ENCODE measurements at regions not wholly inside any gene's neighbourhood (a gene's known extent, or its start where the extent isn't known, plus 50 kb on each side); places are given as distances from the start of the nearest gene placed in this dataset.
A peak's percentile ranks its signal among the peaks of the same experiment; 100 is the strongest.

GRCh38 chr2:173419506-173419905 is 64.8 kb downstream of the CDCA7 start:
- DNase-seq, result no peak
- no peak for TF ChIP-seq POLR2A (IDR thresholded peaks at IDR 0.05; ENCODE audit: low read length)
- no peak for TF ChIP-seq GATA1 (IDR thresholded peaks at IDR 0.05; ENCODE audit: low read depth, low read length)

DNA sequence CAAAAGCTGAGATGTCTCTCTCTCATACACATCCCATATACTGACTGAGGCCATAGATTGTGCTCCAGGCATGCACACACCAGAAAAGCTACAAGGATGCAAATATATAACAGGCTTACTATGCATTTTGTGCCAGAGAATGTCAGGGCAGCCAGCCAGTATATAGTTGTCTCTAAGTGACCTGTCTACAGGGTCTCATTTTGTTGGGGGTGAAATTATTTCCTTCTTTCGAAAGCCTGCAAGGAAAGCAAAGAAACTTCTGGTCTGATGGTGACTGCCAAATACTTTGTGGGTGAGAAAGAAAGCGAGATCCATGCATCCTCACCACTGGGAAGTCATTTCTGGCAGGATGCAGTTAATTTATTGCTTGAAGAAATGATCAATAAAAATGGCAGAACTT is 70.2 kb downstream of the CDCA7 start:
- TF ChIP-seq POLR2A (IDR thresholded peaks at IDR 0.05; ENCODE audit: low read length) (no peak), GATA1 (IDR thresholded peaks at IDR 0.05; ENCODE audit: low read depth, low read length) (no peak)
- no peak for DNase-seq

- no peak for DNase-seq
- TF ChIP-seq POLR2A (IDR thresholded peaks at IDR 0.05; ENCODE audit: low read length) (no peak), GATA1 (IDR thresholded peaks at IDR 0.05; ENCODE audit: low read depth, low read length) (no peak)
Observed at GRCh38 chr2:173427887-173428668, 73.4 kb downstream of the CDCA7 start.

- DNase-seq, result no peak
- TF ChIP-seq POLR2A (IDR thresholded peaks at IDR 0.05; ENCODE audit: low read length) (no peak), GATA1 (IDR thresholded peaks at IDR 0.05; ENCODE audit: low read depth, low read length) (no peak)
Observed at GRCh38 chr2:173431191-173431590, 76.5 kb downstream of the CDCA7 start.

- TF ChIP-seq POLR2A (IDR thresholded peaks at IDR 0.05; ENCODE audit: low read length), result no peak
- TF ChIP-seq GATA1 (IDR thresholded peaks at IDR 0.05; ENCODE audit: low read depth, low read length), result no peak
- DNase-seq, result no peak
Observed at GRCh38 chr2:173432049-173432754, 77.5 kb downstream of the CDCA7 start.

- TF ChIP-seq POLR2A (IDR thresholded peaks at IDR 0.05; ENCODE audit: low read length) (no peak), GATA1 (IDR thresholded peaks at IDR 0.05; ENCODE audit: low read depth, low read length) (no peak)
- DNase-seq, result no peak
Observed at GRCh38 chr2:173434762-173435569, 80.3 kb downstream of the CDCA7 start.

DNA sequence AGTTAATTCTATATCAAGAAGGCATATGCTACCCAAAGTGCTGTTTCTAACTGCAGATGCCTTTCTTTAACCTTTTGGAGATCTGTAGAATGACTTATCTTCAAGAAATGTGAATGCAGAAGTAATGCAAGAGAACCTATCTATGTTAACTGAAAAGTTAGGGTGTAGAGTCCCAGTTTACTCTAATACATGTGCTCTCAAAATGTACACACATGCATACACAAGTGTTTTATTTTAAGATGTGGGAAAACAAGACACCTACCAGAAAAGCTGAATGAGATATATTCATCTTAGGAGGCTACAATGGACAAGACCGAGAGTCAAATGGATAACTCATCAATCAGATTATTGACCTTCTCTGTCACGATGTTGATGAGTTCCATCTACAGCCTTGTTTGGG is 80.9 kb downstream of the CDCA7 start:
- TF ChIP-seq POLR2A (IDR thresholded peaks at IDR 0.05; ENCODE audit: low read length) (no peak), GATA1 (IDR thresholded peaks at IDR 0.05; ENCODE audit: low read depth, low read length) (no peak)
- DNase-seq, result no peak

GRCh38 chr2:173436088-173436487 is 81.4 kb downstream of the CDCA7 start:
- no peak for DNase-seq
- TF ChIP-seq GATA1 (IDR thresholded peaks at IDR 0.05; ENCODE audit: low read depth, low read length) (no peak), POLR2A (IDR thresholded peaks at IDR 0.05; ENCODE audit: low read length) (no peak)

DNA sequence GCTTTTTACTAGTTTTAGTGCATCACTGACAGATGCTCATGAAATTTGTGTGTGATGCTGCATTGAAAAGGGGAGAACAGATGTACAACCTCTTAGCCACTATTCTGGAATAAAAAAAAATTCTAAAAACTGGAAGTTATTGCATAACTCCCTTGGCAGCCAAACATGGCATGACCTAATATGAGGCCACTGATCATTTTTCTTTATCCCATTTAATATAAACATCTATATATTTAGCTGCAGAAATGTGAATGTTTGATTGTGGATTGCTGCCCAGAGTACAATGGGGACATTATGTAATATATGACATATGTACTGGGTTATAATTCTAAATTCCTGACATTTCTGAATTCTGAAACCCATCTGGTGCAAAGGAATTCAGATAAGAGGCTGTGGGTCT is 86.5 kb downstream of the CDCA7 start:
- DNase-seq, result no peak
- TF ChIP-seq GATA1 (IDR thresholded peaks at IDR 0.05; ENCODE audit: low read depth, low read length) (no peak), POLR2A (IDR thresholded peaks at IDR 0.05; ENCODE audit: low read length) (no peak)

- DNase-seq, result no peak
- TF ChIP-seq POLR2A (IDR thresholded peaks at IDR 0.05; ENCODE audit: low read length), result no peak
Observed at GRCh38 chr2:173442542-173442941, 87.9 kb downstream of the CDCA7 start.

GRCh38 chr2:173446722-173447121 is 92.0 kb downstream of the CDCA7 start:
- no peak for DNase-seq
- TF ChIP-seq POLR2A (IDR thresholded peaks at IDR 0.05; ENCODE audit: low read length), result no peak
- no peak for TF ChIP-seq GATA1 (IDR thresholded peaks at IDR 0.05; ENCODE audit: low read depth, low read length)

DNA sequence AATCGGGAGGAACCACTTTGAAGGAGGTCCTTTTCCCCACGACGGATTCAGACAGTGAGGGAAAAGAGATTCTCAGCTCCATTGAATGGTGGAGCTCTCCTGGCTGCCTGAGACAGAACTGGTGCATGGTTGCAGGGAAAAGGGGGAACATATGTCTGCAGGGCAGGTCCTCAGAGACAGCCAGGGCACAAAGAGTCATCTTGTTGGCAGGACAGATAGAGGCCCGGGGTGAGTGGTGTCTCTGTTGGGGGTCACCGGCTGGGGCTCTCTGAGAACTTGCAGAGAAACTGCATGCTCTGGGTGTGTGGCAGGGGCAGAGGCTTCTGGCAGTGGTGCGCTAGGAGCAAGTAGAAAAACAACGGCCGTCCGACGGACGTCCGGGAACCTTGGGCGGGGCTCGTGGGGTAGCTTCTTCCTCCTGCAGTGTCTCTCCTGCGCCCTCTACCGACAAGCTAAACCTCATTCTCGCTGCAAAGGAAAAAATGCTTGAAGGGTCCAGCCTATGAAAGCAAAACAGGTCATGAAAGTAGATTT is 94.3 kb downstream of the CDCA7 start:
- TF ChIP-seq POLR2A (IDR thresholded peaks at IDR 0.05; ENCODE audit: low read length), result no peak
- no peak for TF ChIP-seq GATA1 (IDR thresholded peaks at IDR 0.05; ENCODE audit: low read depth, low read length)
- peak; percentile 75 to 81 for DNase-seq

DNA sequence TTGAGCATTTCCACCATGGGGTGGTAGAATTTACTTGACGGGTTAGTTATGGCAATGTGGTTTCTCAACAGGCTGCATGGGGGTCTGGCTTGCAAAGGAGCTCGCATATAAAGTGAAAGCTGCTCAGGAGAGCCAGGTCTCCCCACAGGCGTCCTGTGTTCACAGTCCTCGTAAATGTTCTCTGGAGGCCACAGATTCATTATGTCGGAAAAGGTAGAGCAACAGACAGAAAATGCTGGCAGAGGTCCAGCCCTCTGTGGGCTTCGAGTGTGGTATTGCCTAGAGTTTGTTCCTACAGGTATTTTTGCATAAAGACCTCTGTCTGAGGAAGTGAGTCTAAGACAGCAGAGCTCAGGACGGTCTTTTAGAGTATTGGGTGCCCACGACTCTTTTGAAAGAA is 96.4 kb downstream of the CDCA7 start:
- DNase-seq, result no peak
- TF ChIP-seq GATA1 (IDR thresholded peaks at IDR 0.05; ENCODE audit: low read depth, low read length), result no peak
- TF ChIP-seq POLR2A (IDR thresholded peaks at IDR 0.05; ENCODE audit: low read length), result no peak

- TF ChIP-seq POLR2A (IDR thresholded peaks at IDR 0.05; ENCODE audit: low read length), result no peak
- no peak for TF ChIP-seq GATA1 (IDR thresholded peaks at IDR 0.05; ENCODE audit: low read depth, low read length)
- no peak for DNase-seq
Observed at GRCh38 chr2:173451941-173452340, 97.3 kb downstream of the CDCA7 start.

Measured in erythroblast (primary cell).